ENCODE measurements at regions not wholly inside any gene's neighbourhood (a gene's known extent, or its start where the extent isn't known, plus 50 kb on each side); places are given as distances from the start of the nearest gene placed in this dataset.

- H3K4me2 ChIP-seq (ENCODE audit: control insufficient read depth, extremely low read depth, insufficient read depth, low read depth, low read length): no peak overlapping the region
- FAIRE-seq: no peak
These were observed 119.5 kb upstream of the MAP9 start for GRCh38 chr4:155496294-155496626.

GRCh38 chr4:155495572-155496293 is 119.0 kb upstream of the MAP9 start:
- no peaks in the 10 kb centered on the region for H3K27me3 ChIP-seq (ENCODE audit: control insufficient read depth, extremely low read depth, insufficient read depth, low read length)
- FAIRE-seq (no peak), DNase-seq (ENCODE audit: low read depth, low spot score) (no peak)
- H3K4me2 ChIP-seq (ENCODE audit: control insufficient read depth, extremely low read depth, insufficient read depth, low read depth, low read length): no peak overlapping the region
- H2AFZ ChIP-seq (ENCODE audit: control insufficient read depth, low read length): no peak overlapping the region
- no peaks in the 10 kb centered on the region for H3K36me3 ChIP-seq (ENCODE audit: control insufficient read depth in 2 of 2, extremely low read depth in 1 of 2, insufficient read depth in 2 of 2, low read length in 2 of 2)
- no peaks in the 10 kb centered on the region for H3K4me1 ChIP-seq (ENCODE audit: control insufficient read depth, extremely low read depth, insufficient read depth, low read length)
- no peak overlapping the region for H3K27ac ChIP-seq (ENCODE audit: control insufficient read depth, insufficient read depth, low read length)
- H3K9me1 ChIP-seq (ENCODE audit: control insufficient read depth, extremely low read depth, insufficient read depth, low read length): no peaks in the 10 kb centered on the region
- H3K9me3 ChIP-seq (ENCODE audit: control insufficient read depth, low read depth, low read length): no peaks in the 10 kb centered on the region
- no peak overlapping the region for H3K9ac ChIP-seq (ENCODE audit: control insufficient read depth, extremely low read depth, insufficient read depth, low read length)
- no peaks in the 10 kb centered on the region for H4K20me1 ChIP-seq (ENCODE audit: control insufficient read depth, extremely low read depth, insufficient read depth, low read length)
- TF ChIP-seq CTCF (optimal IDR thresholded peaks at IDR 0.05 in 1 of 3, IDR thresholded peaks at IDR 0.05 in 1 of 3, conservative IDR thresholded peaks at IDR 0.05 in 1 of 3; ENCODE audit: extremely low read depth in 1 of 3, insufficient read depth in 2 of 3, low read length in 3 of 3): no peak
- TF ChIP-seq EZH2 (IDR thresholded peaks at IDR 0.05; ENCODE audit: low read length): no peak
- dilution Hi-C loops (cut with MboI; ENCODE audit: extremely low pct_ligation_motif_present, low sequenced_read_pairs): no loop called here
- no peaks in the 10 kb centered on the region for H3K79me2 ChIP-seq (ENCODE audit: control insufficient read depth, insufficient read depth, low read length)
- H3K4me3 ChIP-seq (ENCODE audit: control insufficient read depth in 2 of 3, extremely low read depth in 1 of 3, insufficient read depth in 2 of 3, low read depth in 1 of 3, low read length in 3 of 3): no peak overlapping the region

More at GRCh38 chr4:155496294-155496626, 119.5 kb upstream of the MAP9 start:
- TF ChIP-seq EZH2 (IDR thresholded peaks at IDR 0.05; ENCODE audit: low read length) (no peak), CTCF (optimal IDR thresholded peaks at IDR 0.05 in 1 of 3, IDR thresholded peaks at IDR 0.05 in 1 of 3, conservative IDR thresholded peaks at IDR 0.05 in 1 of 3; ENCODE audit: extremely low read depth in 1 of 3, insufficient read depth in 2 of 3, low read length in 3 of 3) (no peak)
- Histone ChIP-seq H3K27me3 (ENCODE audit: control insufficient read depth, extremely low read depth, insufficient read depth, low read length) (no peaks in the 10 kb centered on the region), H2AFZ (ENCODE audit: control insufficient read depth, low read length) (no peak overlapping the region), H4K20me1 (ENCODE audit: control insufficient read depth, extremely low read depth, insufficient read depth, low read length) (no peaks in the 10 kb centered on the region), H3K36me3 (ENCODE audit: control insufficient read depth in 2 of 2, extremely low read depth in 1 of 2, insufficient read depth in 2 of 2, low read length in 2 of 2) (no peaks in the 10 kb centered on the region), H3K79me2 (ENCODE audit: control insufficient read depth, insufficient read depth, low read length) (no peaks in the 10 kb centered on the region), H3K27ac (ENCODE audit: control insufficient read depth, insufficient read depth, low read length) (no peak overlapping the region), H3K4me3 (ENCODE audit: control insufficient read depth in 2 of 3, extremely low read depth in 1 of 3, insufficient read depth in 2 of 3, low read depth in 1 of 3, low read length in 3 of 3) (no peak overlapping the region), H3K4me1 (ENCODE audit: control insufficient read depth, extremely low read depth, insufficient read depth, low read length) (no peaks in the 10 kb centered on the region), H3K9ac (ENCODE audit: control insufficient read depth, extremely low read depth, insufficient read depth, low read length) (no peak overlapping the region), H3K9me3 (ENCODE audit: control insufficient read depth, low read depth, low read length) (no peaks in the 10 kb centered on the region), H3K9me1 (ENCODE audit: control insufficient read depth, extremely low read depth, insufficient read depth, low read length) (no peaks in the 10 kb centered on the region)
- dilution Hi-C loops (cut with MboI; ENCODE audit: extremely low pct_ligation_motif_present, low sequenced_read_pairs): no loop called here
- DNase-seq (ENCODE audit: low read depth, low spot score): no peak
